Left ventricle myocardium inferior (tissue), 1 donor: ENCODE measurements at regions not wholly inside any gene's neighbourhood (a gene's known extent, or its start where the extent isn't known, plus 50 kb on each side); places are given as distances from the start of the nearest gene placed in this dataset.
"Not testable (repeated sequence)": the region's sequence is repeated elsewhere in the genome, so short reads cannot be mapped to it uniquely, and the experiment has no call there.

Experiments
- DNase-seq: peaks from one replicate; pipeline ENCODE4 v3.0.0-alpha.2; 2020
- H3K27ac ChIP-seq: fragments of 200-600 bp; replicated peaks from 2 replicates; pipeline ENCODE4 v1.8.0; 2021
- H3K27me3 ChIP-seq: fragments of 200-600 bp; 2 replicates; pipeline ENCODE4 v1.8.0; 2021; ENCODE audit warnings: low read depth
- H3K36me3 ChIP-seq: fragments of 200-600 bp; 2 replicates; pipeline ENCODE4 v1.8.0; 2021
- H3K4me1 ChIP-seq: fragments of 200-600 bp; 2 replicates; pipeline ENCODE4 v1.8.0; 2021
- H3K4me3 ChIP-seq: fragments of 200-600 bp; 2 replicates; pipeline ENCODE4 v1.8.0; 2021; ENCODE audit warnings: mild to moderate bottlenecking, moderate library complexity
- H3K9me3 ChIP-seq: fragments of 200-600 bp; replicated peaks from 2 replicates; pipeline ENCODE4 v1.8.0; 2021
- intact Hi-C: fragments of 100-400 bp; cut with micrococcal nuclease; formaldehyde crosslinking; loops from one replicate; pipeline ENCODE4 v1.11.0; 2022
- donor health status: DM: no; HTN: yes; CAD: no; lungs with severe emphysema.

DNA sequence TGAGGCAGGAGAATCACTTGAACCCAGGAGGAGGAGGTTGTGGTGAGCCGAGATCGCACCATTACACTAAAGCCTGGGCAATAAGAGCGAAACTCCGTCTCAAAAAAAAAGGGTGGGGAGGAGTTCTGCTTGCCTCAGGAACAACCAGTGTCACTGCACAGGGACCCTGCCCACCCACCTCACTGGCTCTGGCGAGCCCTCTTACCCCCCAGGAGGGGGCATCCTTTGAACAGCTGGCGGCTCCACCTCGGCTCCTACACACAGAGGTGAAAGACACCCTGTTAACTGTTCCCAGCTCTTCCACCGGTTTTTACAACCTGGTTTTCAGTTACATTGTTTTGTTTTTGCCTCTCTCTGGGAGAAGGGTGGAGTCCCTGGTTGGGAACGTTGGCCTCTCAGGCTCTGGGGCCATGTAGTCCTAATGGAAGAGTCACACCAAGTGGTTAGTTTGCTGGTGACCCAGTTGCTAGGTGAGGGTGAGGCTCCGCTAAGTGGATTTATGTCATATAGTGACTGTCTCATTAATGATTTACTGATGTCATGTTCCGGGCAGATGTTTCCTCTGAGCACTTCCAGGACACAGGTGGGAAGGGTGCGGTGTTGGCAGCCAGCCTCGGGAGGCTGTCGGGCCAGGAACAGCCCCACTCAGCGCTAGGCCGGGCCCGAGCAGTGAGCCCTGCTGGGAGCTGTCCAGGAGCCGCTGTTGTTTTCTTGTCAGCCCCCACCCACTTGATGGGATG is 120.6 kb upstream of the TPTE start:
- H3K27ac ChIP-seq, DNase-seq, H3K4me1 ChIP-seq, intact Hi-C loops, H3K4me3 ChIP-seq, H3K27me3 ChIP-seq, H3K36me3 ChIP-seq: not testable (repeated sequence)
- H3K9me3 ChIP-seq: peaks cover 66% of the 10 kb centered on the region

DNA sequence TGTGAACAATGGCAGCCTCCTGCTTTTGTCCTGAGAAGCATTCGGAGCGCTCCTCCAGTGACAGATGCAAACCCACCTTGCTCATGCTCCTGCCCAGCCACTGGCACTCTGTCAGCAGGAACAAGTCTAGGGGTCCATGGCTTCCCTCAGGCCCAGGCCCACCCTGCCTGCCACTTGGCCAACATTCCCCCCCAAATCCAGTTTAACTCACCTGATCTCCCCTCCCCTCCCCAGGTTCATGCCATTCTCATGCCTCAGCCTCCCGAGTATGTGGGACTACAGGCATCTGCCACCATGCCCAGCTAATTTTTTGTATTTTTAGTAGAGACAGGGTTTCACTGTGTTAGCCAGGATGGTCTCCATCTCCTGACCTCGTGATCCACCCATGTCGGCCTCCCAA is 118.9 kb upstream of the TPTE start:
- H3K27me3 ChIP-seq, H3K27ac ChIP-seq, H3K4me1 ChIP-seq, DNase-seq, intact Hi-C loops, H3K4me3 ChIP-seq, H3K36me3 ChIP-seq: not testable (repeated sequence)
- H3K9me3 ChIP-seq: peaks cover 60% of the 10 kb centered on the region

DNA sequence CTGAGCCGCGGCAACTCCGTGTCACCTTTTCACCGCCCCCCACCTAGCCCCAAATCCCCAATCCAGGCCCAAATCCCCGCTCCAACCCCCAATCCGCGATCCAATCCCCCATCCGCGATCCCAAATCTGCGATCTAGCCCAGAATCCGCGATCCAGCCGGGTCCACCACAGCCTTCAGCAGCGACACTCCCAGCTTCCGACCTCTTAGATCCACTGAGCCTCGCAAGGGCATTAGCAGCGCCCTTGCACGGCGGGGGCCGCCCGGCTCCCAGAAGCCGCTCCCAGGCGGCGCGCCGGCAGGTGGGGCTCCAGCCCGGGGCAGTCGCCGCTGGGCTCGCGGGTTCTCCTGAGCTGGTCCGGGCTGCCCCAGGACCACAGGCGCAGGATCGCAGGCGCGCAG is 116.1 kb upstream of the TPTE start:
- H3K9me3 ChIP-seq: peaks cover 70% of the 10 kb centered on the region
- H3K27me3 ChIP-seq, H3K4me1 ChIP-seq, intact Hi-C loops, H3K27ac ChIP-seq, H3K4me3 ChIP-seq, H3K36me3 ChIP-seq, DNase-seq: not testable (repeated sequence)

DNA sequence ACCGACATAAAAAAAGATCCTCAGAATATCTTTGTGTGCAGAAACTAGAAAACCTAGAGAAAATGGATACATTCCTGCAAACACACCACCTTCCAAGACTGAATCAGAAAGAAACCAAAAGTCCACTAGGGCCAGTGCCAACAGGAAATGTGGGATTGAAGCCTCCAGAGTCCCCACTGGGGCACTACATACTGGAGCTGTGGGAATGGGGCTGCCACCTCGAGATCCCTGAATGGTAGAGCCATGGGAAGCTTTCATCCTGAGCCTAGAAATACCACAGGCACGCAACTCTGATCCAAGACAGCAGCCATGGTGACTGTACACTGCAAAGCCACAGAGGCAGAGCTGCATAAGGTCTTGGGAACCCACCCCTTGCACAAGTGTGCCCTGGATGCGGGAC is 111.6 kb upstream of the TPTE start:
- H3K36me3 ChIP-seq, H3K4me1 ChIP-seq, H3K27ac ChIP-seq, H3K4me3 ChIP-seq, DNase-seq, H3K27me3 ChIP-seq, intact Hi-C loops: not testable (repeated sequence)
- H3K9me3 ChIP-seq: peaks cover 51% of the 10 kb centered on the region

DNA sequence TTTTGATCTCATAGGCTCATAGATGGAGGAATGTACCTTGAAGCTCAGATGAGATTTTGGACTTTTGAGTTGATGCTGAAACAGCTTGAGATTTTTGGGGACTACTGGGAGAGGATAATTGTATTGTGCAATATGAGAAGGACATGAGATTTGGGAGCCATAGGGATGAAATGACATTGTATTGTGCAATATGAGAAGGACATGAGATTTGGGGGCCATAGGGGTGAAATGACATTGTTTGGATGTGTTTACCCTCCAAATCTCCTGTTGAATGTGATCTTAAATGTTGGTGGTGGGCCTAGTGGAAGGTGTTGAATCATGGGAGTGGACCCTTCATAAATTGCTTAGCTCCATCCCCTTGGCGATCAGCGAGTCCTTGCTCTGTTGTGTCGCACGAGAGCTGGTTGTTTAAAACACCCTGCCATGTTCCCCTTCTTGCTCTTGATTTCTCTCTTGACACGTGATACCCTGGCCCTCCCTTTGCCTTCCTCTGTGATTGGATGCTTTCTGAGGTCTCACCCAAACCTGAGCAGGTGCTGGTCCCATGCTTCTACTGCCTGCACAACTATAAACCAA is 110.9 kb upstream of the TPTE start:
- H3K27me3 ChIP-seq, intact Hi-C loops, DNase-seq, H3K27ac ChIP-seq, H3K4me1 ChIP-seq, H3K36me3 ChIP-seq, H3K4me3 ChIP-seq: not testable (repeated sequence)
- H3K9me3 ChIP-seq: peaks cover 51% of the 10 kb centered on the region

DNA sequence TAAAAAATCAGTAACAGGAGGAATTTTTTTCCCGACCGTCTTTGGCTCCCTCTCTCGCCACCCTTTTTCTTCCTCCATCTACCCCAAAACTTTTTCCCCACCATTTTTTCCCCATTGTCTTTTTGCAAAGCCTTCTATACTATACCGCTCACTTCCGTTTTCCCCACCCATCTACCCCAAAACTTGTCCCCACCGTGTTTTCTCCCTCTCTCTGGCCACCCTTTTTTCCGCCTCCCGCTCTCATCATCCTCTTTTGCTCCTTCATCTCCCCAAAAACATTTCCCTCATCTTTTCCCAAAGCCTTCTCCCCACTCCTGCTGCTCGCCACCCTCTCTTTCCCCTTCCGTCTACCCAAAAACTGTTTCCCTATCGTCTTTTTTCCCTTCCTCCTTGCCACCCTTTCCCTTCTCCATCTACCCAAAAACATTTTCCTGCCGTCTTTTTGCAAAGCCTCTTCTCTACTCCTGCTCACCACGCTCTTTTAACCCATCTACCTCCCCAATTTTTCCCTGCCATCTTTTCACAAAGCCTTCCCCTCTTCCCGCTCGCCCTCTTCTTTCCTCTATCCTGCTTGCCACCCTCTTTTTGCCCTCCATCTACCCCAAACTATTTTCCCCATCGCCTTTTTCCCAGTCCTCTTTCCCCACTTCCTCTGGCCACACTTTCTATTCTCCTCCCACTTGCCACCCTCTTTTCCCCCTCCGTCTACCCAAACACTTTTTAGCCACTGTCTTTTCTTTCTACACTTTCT is 109.4 kb upstream of the TPTE start:
- H3K27ac ChIP-seq, H3K4me1 ChIP-seq, H3K36me3 ChIP-seq, H3K4me3 ChIP-seq, DNase-seq, intact Hi-C loops, H3K27me3 ChIP-seq: not testable (repeated sequence)
- H3K9me3 ChIP-seq: peaks cover 57% of the 10 kb centered on the region

DNA sequence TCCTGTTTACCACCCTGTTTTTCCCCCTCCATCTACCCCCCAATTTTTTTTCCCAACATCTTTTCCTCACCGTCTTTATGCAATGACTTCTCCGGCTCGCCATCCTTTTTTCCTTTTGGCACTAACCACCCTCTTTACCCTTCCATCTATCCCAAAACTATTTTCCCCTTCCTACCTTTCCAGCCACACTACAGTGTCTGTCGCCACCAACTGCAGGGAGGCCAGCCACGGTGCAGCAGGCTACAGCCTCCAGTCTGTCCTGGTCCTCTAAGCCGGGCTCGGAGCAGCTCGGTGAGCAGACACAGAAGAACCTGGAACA is 108.5 kb upstream of the TPTE start:
- H3K4me1 ChIP-seq, H3K36me3 ChIP-seq, DNase-seq, intact Hi-C loops, H3K27me3 ChIP-seq, H3K27ac ChIP-seq, H3K4me3 ChIP-seq: not testable (repeated sequence)
- peaks cover 55% of the 10 kb centered on the region for H3K9me3 ChIP-seq

DNA sequence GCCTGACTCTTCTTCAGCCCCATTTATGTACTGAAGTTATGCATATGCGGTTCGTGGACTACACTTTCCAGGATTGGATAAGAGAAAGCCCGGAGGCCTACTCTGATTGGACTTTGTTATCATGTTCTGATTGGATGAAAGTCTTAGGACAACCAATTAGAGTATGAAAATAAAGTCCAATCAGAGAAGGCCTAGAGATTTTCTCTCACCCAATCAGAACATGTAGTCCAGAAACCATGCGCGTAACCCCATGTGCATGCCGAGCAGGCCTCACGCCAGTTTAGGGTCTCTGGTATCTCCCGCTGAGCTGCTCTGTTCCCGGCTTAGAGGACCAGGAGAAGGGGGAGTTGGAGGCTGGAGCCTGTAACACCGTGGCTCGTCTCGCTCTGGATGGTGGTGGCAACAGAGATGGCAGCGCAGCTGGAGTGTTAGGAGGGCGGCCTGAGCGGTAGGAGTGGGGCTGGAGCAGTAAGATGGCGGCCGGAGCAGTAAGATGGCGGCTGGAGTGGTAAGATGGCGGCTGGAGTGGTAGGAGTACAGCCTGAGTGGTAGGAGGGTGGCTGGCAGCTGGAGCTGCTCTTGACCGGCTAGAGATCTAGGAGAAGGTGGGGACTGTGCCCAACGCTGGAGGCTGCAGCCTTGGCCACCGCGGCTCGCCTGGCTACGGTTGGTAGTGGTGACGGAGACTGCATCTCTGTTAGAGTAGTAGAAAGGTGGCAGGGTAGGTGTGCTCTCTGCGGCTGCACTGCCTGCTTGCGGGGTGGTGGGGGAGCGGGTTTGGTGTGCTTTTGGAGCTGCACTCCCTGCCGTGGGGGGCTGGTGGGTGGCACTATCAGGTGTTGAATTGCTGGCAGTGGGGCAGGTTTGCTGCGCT is 107.9 kb upstream of the TPTE start:
- H3K4me1 ChIP-seq, H3K4me3 ChIP-seq, H3K36me3 ChIP-seq, H3K27me3 ChIP-seq, intact Hi-C loops, H3K27ac ChIP-seq, DNase-seq: not testable (repeated sequence)
- peaks cover 49% of the 10 kb centered on the region for H3K9me3 ChIP-seq

DNA sequence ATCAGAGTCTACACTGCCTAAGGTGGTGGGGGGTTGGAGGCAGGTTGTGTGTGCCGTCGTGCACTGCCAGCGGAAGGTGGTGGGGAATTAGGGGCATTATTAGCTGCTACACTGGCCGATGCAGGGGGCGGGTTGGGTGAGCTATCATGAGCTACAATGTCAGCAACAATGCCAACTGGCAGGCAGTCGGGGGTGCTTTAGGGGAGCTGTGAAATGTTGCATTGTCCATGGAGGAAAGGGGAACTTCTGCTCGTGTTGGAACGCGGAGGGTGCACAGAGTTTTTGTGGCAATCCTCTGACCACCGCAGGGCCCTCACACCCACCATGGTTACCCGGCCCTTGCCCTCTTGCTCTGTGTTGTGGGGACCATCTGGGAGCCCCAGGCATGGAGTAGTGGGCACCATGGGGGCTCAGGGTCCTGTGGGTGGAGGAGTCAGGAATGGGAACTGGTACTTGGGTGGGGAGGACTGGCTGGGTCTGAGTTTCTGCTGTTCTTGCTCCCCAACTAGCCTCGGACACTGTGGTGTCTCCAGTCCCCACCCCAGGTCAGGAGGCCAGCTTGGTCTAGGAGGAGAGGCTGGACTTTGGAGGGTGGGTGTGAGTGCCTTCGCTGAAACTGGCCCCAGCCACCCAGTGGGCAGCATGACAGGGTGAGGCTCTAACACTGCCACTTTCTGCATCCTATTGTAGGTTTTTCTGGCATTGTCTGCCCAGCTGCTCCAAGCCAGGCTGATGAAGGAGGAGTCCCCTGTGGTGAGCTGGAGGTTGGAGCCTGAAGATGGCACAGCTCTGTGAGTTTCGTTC is 107.1 kb upstream of the TPTE start:
- H3K27me3 ChIP-seq, H3K4me3 ChIP-seq, H3K27ac ChIP-seq, intact Hi-C loops, H3K36me3 ChIP-seq, DNase-seq, H3K4me1 ChIP-seq: not testable (repeated sequence)
- peaks cover 52% of the 10 kb centered on the region for H3K9me3 ChIP-seq

DNA sequence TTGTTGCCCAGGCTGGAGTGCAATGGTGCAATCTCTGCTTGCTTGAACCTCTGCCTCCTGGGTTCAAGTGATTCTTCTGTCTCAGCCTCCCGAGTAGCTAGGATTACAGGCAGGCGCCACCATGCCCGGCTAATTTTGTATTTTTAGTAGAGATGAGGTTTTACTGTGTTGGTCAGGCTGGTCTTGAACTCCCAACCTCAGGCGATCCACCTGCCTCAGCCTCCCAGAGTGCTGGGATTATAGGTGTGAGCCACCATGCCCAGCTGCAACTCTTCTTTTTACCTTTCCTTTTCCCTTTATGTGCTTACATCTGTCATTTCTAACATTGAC is 106.5 kb upstream of the TPTE start:
- DNase-seq, H3K4me1 ChIP-seq, intact Hi-C loops, H3K27ac ChIP-seq, H3K4me3 ChIP-seq, H3K36me3 ChIP-seq, H3K27me3 ChIP-seq: not testable (repeated sequence)
- H3K9me3 ChIP-seq: peaks cover 51% of the 10 kb centered on the region

DNA sequence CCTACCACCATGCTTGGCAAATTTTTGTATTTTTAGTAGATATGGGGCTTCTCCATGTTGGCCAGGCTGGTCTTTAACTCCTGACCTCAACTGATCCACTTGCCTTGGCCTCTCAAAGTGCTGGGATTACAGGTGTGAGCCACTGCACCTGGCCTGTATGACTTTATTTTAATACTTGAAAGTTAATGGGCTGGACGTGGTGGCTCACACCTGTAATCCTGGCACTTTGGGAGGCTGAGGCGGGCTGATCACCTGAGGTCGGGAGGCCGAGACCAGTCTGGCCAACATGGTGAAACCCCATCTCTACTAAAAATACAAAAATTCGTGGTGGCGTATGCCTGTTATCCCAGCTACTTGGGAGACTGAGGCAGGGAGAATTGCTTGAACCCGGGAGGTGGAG is 105.9 kb upstream of the TPTE start:
- H3K27me3 ChIP-seq: not testable (repeated sequence)

DNA sequence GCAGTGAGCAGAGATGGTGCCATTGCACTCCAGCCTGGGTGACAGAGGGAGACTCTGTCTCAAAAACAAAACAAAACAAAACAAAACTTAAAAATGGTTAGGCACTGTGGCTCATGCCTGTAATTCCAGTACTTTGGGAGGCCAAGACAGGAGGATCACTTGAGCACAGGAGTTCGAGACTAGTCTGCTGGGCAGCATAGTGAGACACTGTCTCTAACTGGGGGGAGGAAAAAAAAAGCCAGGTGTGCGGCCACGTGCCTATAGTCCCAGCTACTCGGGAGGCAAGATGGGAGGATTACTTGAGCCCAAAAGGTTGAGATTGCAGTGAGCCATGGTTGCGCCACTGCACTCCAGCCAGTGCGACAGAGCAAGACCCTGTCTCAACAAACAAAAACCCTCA is 105.5 kb upstream of the TPTE start:
- H3K9me3 ChIP-seq: peaks cover 51% of the 10 kb centered on the region
- intact Hi-C loops, H3K4me3 ChIP-seq, H3K27ac ChIP-seq, DNase-seq, H3K36me3 ChIP-seq, H3K4me1 ChIP-seq, H3K27me3 ChIP-seq: not testable (repeated sequence)

More for the DNA sequence above, 105.9 kb upstream of the TPTE start:
- H3K36me3 ChIP-seq, intact Hi-C loops, H3K4me3 ChIP-seq, H3K4me1 ChIP-seq, H3K27ac ChIP-seq, DNase-seq: not testable (repeated sequence)
- peaks cover 53% of the 10 kb centered on the region for H3K9me3 ChIP-seq
